ENCODE measurements at regions not wholly inside any gene's neighbourhood (a gene's known extent, or its start where the extent isn't known, plus 50 kb on each side); places are given as distances from the start of the nearest gene placed in this dataset.
"Not testable (repeated sequence)": the region's sequence is repeated elsewhere in the genome, so short reads cannot be mapped to it uniquely, and the experiment has no call there.

GRCh38 chr10:23754941-23755340 lies 316.1 kb downstream of the OTUD1 start:
- no peak for DNase-seq (ENCODE audit: low spot score)

- no peak for DNase-seq (ENCODE audit: low spot score)
These were observed 316.7 kb downstream of the OTUD1 start for GRCh38 chr10:23755556-23755955.

- no peak for DNase-seq (ENCODE audit: low spot score)
These were observed 329.4 kb downstream of the OTUD1 start for GRCh38 chr10:23768281-23768680.

GRCh38 chr10:23777153-23777552 lies 338.3 kb downstream of the OTUD1 start:
- DNase-seq (ENCODE audit: low spot score): no peak

- DNase-seq (ENCODE audit: low spot score): no peak
These were observed 340.4 kb downstream of the OTUD1 start for GRCh38 chr10:23779301-23779700.

GRCh38 chr10:23780331-23780730 lies 341.5 kb downstream of the OTUD1 start:
- DNase-seq (ENCODE audit: low spot score): no peak

- no peak for DNase-seq (ENCODE audit: low spot score)
These were observed 347.7 kb downstream of the OTUD1 start for GRCh38 chr10:23786594-23786993.

GRCh38 chr10:23793577-23793976 lies 354.7 kb downstream of the OTUD1 start:
- no peak for DNase-seq (ENCODE audit: low spot score)

GRCh38 chr10:23797452-23797851 lies 358.6 kb downstream of the OTUD1 start:
- not testable (repeated sequence) for DNase-seq (ENCODE audit: low spot score)

GRCh38 chr10:23804125-23804524 lies 365.2 kb downstream of the OTUD1 start:
- no peak for DNase-seq (ENCODE audit: low spot score)

GRCh38 chr10:23813687-23814086 lies 374.8 kb downstream of the OTUD1 start:
- DNase-seq (ENCODE audit: low spot score): no peak

- DNase-seq (ENCODE audit: low spot score): no peak
These were observed 379.6 kb downstream of the OTUD1 start for GRCh38 chr10:23818484-23818883.

- no peak for DNase-seq (ENCODE audit: low spot score)
These were observed 381.9 kb downstream of the OTUD1 start for GRCh38 chr10:23820792-23821191.

- DNase-seq (ENCODE audit: low spot score): no peak
These were observed 384.1 kb upstream of the KIAA1217 start for GRCh38 chr10:23824822-23825221.

GRCh38 chr10:23826421-23826820 lies 382.5 kb upstream of the KIAA1217 start:
- DNase-seq (ENCODE audit: low spot score): peak; percentile 67

GRCh38 chr10:23829556-23829955 lies 379.4 kb upstream of the KIAA1217 start:
- no peak for DNase-seq (ENCODE audit: low spot score)

- DNase-seq (ENCODE audit: low spot score): no peak
These were observed 374.8 kb upstream of the KIAA1217 start for GRCh38 chr10:23834091-23834490.

GRCh38 chr10:23850631-23851030 lies 358.3 kb upstream of the KIAA1217 start:
- DNase-seq (ENCODE audit: low spot score): no peak

GRCh38 chr10:23859598-23859997 lies 349.3 kb upstream of the KIAA1217 start:
- no peak for DNase-seq (ENCODE audit: low spot score)

- DNase-seq (ENCODE audit: low spot score): no peak
These were observed 344.2 kb upstream of the KIAA1217 start for GRCh38 chr10:23864631-23865147.

GRCh38 chr10:23866985-23867384 lies 342.0 kb upstream of the KIAA1217 start:
- not testable (repeated sequence) for DNase-seq (ENCODE audit: low spot score)

- no peak for DNase-seq (ENCODE audit: low spot score)
These were observed 340.8 kb upstream of the KIAA1217 start for GRCh38 chr10:23868121-23868520.

GRCh38 chr10:23869548-23869947 lies 339.4 kb upstream of the KIAA1217 start:
- no peak for DNase-seq (ENCODE audit: low spot score)

- no peak for DNase-seq (ENCODE audit: low spot score)
These were observed 338.9 kb upstream of the KIAA1217 start for GRCh38 chr10:23869996-23870395.
